GM19438 (cell line): ENCODE measurements at regions not wholly inside any gene's neighbourhood (a gene's known extent, or its start where the extent isn't known, plus 50 kb on each side); places are given as distances from the start of the nearest gene placed in this dataset.
"Not testable (repeated sequence)": the region's sequence is repeated elsewhere in the genome, so short reads cannot be mapped to it uniquely, and the experiment has no call there.

ENCODE experiments used
- ATAC-seq: cut with Tn5 transposase; IDR thresholded peaks from one replicate; pipeline ENCODE4 v1.9.1; 2021; ENCODE audit warnings: low read depth; ENCODE audit not compliant: unreplicated experiment

DNA sequence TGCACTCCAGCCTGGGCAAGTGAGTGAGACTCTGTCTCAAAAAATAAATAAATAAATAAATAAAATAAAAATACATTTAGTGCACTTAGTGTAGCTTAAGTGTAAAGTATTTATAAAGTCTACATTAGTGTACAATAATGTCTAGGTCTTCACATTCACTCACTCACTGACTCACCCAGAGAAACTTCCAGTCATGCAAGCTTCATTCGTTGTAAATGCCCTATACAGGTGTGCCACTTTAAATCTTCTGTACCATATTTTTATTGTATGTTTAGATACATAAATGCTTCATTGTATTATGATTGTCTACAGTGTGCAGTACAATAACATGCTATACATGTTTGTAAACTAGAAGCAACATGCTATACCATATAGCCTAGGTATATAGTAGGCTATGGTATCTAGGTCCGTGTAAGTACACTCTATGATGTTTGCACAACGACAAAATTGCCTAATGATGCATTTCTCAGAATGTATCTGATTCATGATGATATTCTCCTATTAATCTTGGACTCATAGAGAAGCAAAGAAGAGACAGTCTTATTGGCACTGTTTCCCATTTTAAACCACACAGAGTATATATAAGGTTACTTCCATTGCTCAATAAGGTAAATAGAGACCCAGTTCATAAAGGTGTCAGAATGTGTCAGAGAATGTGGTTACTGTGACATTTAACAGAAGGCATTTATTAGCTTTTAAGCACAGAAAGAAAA is 1314.9 kb downstream of the CDH11 start:
- ATAC-seq: no peak

DNA sequence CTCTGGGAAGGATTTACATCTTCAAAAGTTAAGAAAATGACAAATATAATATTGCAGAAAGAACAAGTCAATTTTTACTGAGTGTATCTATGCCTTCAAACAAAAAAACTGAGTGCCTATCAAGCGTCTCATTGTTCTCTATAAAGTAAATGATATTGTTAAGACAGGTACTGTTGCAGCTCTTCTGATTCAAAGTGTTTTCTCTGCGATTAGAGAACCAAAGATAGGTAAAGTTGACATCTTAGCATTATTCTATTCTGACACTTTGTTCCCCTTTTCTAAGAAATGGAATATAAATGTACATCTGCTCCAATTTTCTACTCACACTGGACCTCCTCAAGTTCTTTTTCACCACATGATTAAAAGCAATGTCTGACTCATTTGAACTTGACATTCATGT is 1317.7 kb downstream of the CDH11 start:
- no peak for ATAC-seq

DNA sequence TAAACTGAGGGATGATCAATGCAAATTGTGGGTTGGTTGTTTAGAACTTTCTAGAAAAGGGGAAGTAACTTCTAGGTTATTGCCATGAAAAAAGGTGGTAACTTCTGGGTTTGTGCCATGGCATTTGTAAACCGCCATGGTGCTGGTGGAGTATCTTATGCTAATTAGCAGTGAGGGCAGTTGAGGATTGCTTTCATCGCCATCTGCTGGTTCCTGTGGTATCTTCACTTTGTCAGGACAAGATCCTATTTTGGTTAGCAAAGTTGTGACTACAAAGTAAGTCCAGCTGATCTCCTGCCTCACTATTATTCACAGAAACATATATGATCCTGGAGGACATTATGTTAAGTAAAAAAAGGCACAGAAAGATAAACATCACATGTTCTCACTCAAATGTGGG is 1332.3 kb downstream of the CDH11 start:
- no peak for ATAC-seq

DNA sequence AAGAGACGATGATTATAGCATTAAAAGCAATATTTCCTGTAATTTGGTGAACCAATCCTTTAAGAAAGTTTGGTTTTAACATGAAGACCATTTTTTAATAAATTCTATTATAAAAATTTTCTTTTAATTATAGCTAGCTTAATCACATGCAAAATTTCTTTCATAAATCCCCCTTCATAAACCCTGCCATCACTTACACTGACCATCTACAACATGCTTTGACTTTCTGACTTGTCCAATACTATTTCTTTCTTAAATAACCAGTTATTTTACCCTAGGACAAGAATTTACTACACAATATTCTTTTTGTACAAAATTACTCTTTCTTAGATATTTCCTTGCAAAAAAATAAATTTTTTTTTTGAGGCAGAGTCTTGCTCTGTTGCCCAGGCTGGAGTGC is 1334.8 kb downstream of the CDH11 start:
- ATAC-seq: no peak

DNA sequence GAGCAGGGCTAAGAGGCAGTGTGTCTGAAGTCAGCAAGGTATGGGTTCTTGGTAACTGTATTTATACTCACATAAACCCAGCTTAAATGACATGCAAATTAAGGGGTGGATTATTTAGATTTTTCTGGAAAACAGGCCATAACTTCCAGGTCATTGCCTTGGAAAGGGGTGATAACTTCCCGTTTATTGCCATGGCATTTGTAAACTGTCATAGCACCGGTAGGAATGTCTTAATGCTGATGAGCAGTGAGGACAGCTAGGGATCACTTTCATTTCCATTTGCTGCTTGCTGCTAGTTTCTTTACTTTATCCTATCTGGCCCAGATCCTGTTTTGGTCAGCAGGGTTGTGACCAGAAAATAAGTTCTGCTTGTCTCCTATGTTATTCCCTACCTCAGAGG is 1336.7 kb downstream of the CDH11 start:
- ATAC-seq: no peak

DNA sequence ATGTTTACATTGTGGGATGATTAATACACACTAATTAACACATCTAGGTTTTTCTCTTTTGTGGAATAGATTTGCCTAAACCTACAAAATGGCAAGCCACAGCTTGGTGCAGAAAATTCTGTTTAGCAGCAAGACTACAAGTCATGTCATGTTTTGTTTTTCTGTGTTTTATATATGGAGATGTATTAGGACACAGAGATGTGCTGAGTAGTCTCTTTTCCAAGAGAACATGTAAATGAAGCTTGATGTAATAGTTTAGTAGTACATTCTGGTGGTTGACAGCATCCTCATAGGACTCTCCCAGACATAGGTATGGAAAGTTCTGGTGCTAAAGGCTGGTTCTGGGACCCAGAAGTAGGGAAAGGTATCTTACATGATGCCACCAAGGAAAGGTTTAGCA is 1345.4 kb downstream of the CDH11 start:
- ATAC-seq: no peak

DNA sequence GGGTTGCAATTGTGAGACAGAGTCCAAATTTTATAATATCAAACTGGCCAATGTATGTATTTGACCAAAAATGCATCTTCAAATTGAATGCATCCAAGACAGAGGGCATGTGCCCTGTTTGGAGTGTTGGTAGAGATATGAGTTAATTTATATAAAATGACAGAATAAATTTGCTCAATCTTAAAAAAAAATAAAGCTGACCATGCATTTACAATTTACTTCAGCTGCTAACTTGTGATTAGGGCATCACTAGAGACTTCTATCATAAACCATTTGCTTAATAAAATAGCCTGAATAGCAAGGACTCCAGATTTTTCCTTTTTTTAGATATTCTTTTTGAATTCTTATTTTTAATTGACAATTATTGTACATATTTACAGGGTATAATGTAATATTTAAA is 1345.8 kb downstream of the CDH11 start:
- ATAC-seq: no peak

DNA sequence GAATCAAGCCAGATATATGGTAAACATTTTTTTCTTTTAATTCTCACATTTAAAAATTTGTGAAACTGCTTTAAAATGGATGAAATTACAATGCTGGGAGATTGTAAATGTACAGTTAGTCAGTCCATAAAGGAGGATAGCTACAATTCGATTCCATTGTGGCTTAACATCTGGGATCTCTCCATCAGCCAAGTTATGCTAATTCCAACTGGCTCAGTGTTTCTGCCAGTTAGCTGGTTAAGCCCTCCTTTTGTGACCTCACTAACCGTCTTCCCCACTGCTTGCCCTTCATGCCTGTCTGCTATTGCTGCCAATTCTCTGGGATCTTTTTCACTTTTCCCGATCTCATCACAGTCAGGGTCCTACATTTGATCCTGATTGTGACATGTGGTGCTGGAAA is 1347.6 kb downstream of the CDH11 start:
- ATAC-seq: no peak

DNA sequence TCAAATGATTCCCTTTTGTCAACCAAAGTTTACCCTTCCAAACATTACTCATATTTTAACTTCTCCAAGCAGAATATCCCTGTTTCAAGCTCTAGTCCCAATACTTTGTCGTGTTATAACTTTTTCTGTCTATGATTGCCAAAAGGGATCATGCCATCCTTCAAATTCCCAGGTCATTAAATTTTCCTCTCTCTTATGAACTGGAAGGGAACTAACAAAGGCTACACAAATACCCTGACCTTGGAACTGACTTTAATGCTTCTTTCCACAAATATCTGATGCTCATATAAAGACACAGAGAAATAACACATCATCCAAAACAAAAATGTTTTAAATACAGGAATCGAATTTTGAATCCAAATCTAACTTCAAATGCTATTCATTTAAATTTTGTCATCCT is 1352.7 kb downstream of the CDH11 start:
- ATAC-seq: no peak

DNA sequence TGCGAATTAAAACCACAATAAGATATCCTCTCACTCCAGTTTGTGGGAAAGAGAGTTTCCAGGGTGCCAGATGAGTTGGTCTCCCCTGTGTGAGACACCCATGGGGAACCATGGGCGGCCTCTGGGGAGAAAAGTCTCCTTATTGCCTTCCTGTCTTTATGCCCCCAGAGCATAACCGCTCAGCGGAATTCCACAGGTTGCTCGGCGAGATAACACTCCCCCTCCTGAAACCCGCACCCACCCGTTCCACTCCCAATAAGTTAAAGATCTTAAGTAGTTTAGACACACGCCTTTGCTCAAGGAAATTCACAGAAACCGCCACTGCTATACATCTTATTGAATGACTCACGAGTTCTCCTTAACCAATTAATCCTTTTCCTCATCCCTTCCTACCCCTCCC is 1361.6 kb downstream of the CDH11 start:
- ATAC-seq: not testable (repeated sequence)

DNA sequence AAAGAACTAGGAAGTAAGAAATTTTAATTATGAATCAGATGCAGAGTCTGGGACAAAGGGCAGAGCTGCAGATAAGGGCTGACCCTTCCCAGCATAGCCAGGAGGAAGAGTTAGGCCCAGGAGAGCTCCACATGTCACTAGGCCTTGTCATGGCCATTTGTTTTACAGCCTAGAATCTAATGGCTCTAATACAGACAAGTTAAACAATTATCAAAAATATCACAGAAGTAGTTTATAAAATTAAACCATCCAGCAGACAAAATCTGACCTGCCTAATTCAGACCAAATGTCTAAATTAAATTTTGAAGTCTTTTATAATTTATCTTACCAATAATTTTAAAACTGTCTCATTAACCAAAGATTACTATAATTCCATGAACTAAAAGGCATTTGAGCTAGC is 1369.5 kb downstream of the CDH11 start:
- ATAC-seq: no peak

DNA sequence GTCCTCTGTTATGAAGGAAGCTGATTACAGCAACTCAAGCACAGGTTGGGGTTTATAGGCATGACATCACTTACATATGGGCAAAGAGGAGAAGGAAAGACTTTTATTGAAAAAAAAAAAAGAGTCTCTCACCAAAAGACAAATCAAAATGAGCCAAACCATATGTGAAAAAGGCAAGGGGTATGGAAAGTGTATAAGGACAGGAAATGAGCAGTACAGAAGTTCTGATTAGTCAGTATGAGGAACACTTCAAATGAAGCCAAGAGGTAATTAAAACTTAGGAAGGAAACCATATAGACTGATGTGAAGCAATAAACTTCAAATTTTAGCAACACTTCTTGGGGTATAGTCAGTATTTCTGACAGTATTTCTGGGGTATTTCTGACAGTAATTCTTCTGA is 1372.6 kb downstream of the CDH11 start:
- ATAC-seq: no peak

DNA sequence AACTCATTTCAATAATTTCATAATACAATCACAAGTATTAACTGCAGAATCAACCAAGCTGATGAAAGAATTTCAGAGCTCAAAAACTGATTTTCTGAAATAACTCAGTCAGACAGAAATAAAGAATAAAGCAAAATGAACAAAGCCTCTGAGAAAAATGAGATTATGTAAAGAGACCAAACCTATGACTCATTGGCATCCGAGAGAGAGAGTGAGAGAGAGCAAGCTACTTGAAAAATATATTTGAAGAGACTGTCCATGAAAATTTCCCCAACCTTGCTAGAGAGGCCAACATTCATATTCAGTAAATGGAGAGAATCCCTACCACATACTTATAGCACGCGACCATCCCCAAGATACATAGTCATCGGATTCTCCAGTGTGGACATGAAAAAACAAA is 1376.4 kb downstream of the CDH11 start:
- ATAC-seq: no peak

DNA sequence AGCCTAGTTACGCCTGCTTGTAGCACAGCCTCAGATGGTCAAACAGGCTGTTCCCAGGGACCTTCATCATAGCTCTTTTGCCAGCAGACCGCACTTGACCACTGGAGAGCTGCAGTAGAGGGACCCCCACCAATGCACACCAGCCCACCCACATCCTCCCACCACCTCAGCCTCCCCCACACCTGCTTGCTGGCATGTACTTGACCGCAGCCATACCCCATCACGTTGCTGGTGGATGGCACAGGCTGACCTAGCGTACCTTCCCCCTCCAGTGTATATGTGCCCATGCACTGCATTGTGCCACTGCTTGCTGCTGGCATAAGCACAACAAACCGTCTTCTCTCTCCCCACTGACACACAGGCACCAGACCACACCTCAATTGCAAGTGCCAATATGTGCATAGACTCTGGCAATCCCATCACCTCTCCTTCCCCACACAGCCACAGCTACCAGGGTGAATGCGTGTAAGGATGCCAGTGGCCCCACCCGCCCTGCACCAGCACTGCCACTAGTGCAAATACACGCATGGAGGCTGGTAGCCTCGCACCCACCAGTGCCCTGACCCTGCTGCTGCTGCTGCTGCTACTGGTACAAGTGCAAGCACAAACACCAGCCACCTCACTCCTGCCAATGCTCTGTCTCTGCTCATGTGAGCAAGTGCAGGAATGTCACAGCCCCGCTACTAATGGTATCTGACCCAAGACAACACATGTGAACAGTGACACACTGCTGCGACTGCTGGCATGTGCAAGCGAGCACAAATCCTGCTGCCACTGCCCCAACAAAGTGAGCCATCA is 1377.6 kb downstream of the CDH11 start:
- ATAC-seq: no peak

DNA sequence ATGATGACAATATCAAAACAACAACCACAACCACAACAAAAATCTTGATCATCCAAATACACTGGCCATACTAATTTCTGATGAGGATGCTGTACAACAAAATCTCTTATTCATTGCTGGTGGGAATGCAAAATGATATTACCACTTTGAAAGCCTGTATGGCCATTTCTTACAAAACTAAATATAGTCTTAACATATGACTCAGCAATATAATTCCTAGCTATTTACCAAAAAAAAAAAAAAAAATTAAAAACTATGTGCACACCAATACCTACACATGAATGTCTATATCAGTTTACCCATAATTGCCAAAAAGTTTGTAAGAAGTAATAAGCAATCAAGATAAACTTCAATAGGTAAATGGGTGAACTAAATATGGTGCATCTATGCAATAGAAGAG is 1379.7 kb downstream of the CDH11 start:
- ATAC-seq: no peak

DNA sequence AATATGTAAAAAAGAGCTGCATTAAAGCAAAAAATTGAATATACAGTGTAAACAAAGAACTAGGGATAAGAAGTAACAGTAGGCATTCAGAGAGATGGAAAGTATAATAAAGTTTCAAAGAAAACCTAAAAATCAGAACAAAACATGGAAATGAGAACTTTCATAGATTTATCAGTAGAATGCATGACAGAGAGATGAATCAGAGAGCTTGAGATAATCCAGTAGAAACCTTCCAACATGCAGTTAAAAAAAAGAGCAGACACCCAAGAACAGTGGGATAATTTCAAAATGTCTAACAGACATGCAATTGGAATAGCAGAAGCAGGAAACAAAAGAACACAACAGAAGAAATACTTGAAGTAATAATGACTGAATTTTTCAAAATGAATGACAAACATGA is 1384.2 kb downstream of the CDH11 start:
- no peak for ATAC-seq

DNA sequence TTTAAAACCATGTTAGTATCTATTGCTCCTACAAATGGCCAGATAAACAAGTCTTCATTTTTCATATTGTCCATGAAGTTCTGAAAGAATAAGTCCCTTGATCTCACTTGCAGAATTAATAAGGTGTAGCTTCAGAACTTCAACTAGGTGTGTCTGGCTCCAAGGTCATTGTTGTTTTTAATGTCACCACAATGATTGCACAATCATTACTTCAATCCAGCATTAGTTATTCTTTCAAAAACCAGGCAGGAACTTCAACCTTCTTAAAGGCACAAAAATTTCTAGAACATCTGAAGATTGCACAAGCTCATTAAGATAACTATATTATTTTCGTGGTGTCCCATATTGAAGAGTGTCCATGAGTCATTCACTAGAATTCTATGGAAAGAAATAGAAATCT is 1386.4 kb downstream of the CDH11 start:
- ATAC-seq: no peak

DNA sequence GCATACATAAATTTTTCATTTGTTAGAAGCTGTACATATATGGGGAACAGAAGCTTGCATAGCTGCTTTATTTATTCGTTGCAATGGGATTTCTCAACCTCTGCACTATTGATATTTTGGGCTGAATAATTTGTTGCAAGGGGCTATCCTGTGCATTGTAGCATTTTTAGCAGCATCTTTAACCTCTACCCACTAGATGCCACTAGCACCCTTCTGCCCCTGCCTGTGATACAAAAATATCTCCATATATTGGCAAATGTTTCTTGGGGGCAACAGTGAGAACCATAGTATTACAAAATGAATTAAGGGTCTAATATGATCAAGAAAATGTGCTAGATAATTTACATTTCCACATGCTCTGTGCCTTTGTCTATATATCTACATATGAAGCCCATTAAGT is 1401.0 kb downstream of the CDH11 start:
- no peak for ATAC-seq

DNA sequence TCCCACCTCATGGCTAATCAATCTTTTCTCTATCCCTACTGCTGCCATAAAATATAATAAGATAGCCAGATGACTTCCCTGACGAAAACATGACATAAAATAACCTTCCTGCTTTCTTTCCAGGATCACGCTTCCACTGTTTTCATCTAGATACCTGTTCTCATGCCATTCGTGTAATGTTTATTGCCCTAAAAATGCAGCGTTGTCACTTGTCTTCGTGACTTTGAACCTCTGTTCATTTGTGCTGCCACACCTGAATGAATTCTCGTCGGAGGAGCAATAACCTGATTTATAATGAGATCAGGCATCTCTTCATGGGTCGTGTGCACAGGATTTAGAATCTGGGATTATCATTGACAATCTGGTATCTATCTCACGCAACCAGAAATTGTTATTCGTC is 1401.9 kb downstream of the CDH11 start:
- no peak for ATAC-seq

DNA sequence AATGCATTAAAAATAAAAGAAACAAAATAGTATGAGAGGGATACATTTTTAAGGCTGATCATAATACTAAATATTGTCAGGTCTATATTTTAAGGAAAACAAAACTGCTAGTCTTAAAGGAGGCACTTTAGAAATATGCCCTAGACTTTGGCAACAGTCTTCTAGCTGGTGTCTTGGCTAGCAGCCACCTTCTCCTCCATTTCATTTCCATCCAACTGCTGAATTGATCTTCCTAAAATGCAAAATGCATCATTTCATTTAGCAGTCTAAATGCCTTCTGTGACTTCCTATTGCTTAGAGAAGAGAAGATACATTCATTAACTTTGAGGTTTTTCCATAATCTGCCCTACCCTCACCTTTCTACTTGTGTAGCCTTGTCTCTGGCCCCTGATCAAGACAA is 1404.1 kb downstream of the CDH11 start:
- ATAC-seq: no peak

DNA sequence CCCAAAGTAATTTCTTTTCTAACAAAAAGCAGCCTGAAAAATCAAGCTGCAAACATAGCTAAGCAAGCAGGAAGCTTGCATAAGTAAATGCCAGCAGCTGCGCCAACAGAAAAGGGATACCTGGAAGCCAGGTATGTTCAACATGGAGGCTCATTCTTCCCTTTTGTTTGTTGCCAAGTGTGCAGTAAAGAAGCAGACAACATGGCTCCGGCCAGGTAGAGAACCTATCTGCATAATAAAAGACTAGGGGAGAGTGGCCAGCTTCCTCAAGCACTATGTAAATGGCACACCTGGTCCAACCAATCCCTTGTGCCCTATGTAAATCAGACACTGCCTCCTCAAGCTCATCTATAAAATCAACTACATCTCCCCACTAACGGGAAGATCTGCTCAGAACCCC is 1407.0 kb downstream of the CDH11 start:
- no peak for ATAC-seq

DNA sequence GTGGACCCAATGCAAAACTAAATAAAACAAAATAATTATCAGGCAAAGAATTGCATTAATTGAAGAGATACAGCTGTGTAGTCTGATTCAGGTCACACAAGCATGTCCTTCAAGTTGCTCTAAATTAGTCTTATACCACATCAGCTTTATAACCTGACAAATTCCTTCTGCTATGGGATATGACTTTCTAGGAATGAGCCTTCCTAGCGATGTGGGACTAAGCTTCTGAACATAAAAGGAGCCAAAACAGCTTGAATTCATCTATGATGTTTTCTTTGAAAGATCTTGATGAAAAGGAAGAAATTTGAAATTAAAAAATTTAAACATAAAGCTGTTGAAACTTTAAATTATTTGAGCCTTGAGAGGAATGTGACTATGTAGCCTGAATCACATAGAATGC is 1409.1 kb downstream of the CDH11 start:
- no peak for ATAC-seq
